ENCODE measurements at regions not wholly inside any gene's neighbourhood (a gene's known extent, or its start where the extent isn't known, plus 50 kb on each side); places are given as distances from the start of the nearest gene placed in this dataset.

GRCh38 chr14:34243401-34243800, 218.6 kb downstream of the SPTSSA start:
- DNase-seq, result no peak

DNA sequence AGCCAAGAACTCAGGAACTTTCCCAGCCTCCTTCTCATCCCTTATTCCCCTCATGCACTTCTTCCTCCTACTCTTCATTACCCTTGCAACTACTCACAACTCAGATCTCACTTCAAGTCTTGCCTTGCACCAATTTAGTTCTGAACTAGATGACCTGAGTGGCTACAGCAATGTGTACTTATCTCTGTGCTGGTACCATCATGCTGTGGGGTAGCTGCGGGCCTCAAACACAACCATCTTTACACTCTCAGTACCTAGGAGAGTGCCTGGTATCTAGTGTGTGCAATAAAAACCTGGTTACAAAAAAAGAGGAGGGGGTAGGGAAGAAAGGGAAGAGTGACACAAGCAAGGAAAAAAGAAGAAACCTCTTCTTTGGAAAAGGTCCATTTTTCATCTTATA, 219.0 kb downstream of the SPTSSA start:
- DNase-seq, result no peak

- no peak for DNase-seq
These were observed 220.8 kb downstream of the SPTSSA start for GRCh38 chr14:34241185-34241711.

DNA sequence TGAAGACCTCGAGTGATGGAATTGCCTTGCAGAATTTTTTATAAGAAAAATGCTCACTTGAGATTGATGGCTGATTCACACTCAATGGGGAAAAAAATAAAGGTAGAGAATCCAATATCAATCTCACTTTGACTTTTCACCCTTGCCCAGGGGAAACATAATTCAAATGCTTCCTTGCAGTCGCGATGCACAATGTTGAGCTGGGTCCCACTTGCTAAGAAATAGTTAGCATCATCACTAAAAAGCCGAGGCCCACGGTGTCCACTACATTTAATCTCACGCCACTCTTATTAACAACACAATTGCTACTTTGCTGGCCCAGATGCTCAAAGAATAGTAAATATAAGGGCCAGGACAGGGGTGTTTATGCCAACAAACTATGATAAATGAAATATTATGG, 223.4 kb downstream of the SPTSSA start:
- DNase-seq, result no peak

DNA sequence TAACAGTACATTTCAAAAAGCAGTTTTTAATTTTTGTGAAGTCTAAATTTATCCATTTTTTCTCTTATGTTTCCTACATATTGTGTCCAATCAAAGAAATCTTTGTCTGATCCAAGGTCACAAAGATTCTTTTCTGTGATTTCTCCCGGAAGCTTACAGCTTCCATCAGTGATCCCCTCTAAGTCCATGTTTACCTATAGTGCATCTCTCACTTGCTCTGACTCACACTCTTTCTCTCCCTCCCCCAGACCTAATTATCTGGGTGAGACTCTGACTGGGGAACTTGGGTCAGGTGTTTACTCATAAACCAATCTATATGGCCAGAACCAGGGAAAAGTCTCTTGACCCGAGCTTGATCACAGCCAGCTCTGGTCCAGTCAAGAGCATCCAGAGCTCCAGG, 224.4 kb downstream of the SPTSSA start:
- no peak for DNase-seq

DNA sequence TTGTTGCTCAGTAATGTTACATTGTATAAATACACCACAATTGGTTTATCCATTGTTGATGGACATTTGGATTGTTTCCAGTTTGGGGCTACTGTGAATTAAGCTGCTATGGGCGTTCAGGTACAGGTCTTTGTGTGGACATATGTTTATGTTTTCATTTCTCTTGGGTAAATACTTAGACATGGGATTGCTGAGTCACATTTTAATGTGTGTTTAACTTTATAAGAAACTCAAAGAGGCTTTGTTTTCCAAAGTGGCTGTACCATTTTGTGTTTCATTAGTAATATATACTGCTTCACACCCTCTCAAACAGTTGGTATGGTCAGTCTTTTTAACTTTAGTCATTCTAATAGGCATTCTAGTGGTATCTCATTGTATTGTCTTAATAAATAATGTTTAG, 225.0 kb downstream of the SPTSSA start:
- no peak for DNase-seq

- no peak for DNase-seq
These were observed 226.3 kb downstream of the SPTSSA start for GRCh38 chr14:34235643-34236300.

DNA sequence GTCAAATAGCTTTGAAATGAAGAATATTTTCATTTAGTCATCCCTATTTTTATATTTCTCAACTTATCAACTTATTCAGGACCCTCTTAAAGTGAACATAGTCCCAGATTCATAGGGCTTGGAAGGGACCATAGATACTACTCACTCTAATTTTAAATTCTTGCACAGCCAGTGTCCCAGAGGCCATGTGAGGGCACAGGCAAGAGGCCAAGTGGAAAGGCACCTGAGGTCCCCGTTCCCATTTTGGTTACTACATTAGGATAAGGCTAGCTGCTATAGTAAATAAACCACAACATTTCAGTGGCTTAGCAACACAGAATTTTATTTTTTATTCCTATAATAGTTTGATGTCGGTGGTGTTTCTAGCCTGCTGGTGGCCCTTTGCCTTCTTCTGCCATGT, 227.8 kb downstream of the SPTSSA start:
- no peak for DNase-seq

GRCh38 chr14:34233619-34234018, 228.4 kb downstream of the SPTSSA start:
- no peak for DNase-seq

DNA sequence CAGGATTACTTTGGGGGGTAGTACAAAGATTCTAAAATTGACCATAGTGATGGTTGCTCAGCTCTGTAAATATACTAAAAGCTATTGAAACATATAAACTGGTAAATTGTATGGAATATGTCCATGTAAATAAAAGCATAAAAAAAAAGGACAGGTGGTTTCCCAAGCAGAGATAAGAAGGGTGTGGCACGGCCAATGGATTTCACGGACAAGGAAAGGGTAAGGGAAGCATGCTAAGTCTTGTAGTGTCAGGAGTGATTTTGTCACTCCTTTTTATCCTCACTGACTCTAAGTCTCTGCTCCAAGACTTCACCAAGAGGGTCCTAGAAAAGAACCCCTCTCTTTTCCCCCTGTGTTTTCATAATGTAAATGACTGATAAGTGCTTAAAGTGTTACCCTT, 229.2 kb downstream of the SPTSSA start:
- DNase-seq, result no peak

DNA sequence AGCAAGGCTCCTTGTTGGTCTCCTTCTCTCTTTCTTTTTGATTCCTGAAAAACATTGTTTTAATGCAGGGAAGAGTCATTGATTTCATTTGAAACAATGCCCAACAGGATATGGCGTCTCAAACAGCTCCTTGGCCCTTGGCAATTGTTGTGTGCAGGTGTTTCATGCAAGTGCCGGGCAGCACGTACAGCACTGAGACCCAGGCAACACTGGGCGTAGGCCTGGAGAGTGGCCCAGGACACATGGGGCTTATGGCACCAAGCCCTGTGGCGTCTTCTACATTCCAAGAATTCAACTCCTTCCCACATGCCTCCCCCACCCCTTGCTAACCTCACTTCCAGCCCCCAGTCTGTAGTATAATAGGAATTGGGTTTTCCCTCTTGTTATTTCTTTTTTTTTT, 230.4 kb downstream of the SPTSSA start:
- no peak for DNase-seq

DNA sequence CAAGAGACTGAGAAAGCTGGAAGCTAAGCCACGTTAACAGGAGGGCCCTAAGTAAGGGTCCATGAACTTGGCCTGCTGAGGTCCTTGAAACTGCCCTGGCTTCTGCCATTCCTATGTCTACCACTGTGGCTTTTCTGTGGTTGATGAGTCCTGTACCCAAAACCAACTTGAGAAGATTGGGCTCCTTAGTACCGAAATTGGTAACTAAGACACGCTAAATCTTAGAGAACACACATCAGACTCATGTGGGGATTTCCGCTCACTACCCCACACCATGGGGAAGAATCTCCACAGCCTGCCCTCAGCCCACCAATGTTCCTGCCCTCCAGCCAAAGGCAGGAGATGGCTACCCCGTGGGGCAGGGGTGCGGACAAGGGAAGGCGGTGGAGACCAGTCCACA, 232.9 kb downstream of the SPTSSA start:
- no peak for DNase-seq

DNA sequence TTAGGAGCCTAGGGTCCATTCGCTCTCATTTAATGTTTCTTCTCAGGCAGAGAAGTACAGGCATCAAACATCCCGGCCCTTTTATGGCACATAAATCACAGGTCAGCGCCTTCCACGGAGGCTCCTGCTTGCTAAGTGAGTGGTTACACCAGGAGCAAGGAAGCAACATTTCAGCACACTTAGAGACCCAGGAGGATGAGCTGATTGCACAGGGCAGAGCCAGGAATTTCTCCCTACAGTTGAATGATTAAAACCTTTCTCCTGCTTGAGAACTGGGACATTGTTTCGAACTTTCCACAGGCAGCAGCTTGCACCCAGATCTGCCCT, 233.4 kb downstream of the SPTSSA start:
- no peak for DNase-seq

- peak; percentile 62 for DNase-seq
These were observed 234.0 kb downstream of the SPTSSA start for GRCh38 chr14:34227834-34228649.

DNA sequence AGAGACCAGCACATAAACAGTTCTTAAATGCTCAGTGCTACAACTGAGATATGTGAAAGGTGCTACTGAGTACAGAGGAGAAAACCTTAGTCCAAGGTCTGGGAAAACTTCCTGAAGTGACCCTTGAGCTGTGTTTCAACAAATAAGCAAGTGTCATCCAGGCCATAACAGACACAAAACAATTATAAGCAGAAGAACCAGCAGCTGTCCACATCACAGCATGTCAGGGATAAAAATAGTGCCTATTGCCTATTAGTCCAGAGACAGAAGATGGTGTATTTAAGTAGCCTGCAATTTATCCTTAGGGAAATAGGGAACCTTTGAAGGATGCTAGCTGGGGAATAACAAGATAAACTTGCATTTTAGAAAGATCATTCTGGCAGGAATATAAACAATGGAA, 237.8 kb downstream of the SPTSSA start:
- DNase-seq, result no peak

GRCh38 chr14:34223373-34224148, 238.5 kb downstream of the SPTSSA start:
- peak; percentile 14 for DNase-seq

DNA sequence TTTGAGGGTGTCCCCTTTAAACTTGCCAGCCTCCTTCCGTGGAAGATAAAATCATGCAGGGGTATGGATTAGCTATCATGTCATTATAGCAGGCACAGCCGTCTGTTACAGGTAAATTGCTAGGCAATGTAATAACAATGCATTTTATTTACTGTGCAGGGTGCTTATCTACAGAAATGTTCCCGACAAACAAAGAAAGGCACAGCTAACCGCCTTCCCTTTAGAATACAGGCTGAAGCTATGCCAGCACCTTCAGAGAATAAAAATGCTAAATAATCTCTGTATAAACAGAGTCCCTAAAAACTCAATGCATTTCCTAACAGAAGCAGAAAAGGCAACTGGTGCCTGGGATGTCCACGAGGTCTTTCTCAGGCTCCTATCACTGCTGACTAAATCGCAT, 239.2 kb downstream of the SPTSSA start:
- no peak for DNase-seq

DNA sequence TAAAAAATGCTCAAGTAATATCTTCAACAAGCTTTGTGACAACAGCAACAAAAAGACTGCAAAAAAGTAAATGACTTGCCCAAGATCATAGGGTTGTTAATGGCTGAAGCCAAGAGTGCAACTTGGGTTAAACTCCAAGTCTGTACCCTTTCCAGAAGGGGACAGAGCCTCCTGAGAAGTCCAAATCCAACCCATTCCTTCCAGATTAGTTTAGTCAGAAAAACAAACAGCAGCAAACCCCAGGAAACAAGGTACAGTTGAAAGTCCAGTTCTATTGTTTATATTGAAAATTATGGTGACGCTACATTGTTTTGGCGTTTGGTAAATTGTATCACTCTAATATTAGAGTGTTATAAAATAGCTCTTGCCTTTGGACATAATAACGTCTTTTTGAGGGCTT, 239.9 kb downstream of the SPTSSA start:
- DNase-seq, result no peak

DNA sequence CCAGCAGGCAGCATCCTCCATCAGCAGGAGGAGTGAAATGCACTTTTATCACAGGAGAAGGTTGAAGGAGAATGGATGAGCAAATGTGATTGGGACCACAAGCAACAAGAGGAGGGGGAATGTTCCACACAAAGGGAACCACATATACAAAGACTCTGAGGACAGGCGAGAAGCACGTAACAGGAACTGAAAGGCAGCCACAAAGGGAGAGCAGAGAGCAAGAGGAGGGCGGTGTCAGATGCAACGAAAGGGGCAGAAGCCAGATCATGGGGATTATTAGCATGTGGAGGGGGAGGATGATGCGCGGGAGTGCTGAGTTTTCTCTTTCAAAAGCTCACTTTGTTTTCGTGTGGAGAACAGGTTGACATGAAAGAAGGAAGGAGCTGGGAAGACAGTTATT, 241.1 kb downstream of the SPTSSA start:
- DNase-seq, result peak; percentile 22

GRCh38 chr14:34220378-34220706, 241.7 kb downstream of the SPTSSA start:
- no peak for DNase-seq

GRCh38 chr14:34219661-34220377, 242.2 kb downstream of the SPTSSA start:
- DNase-seq, result peak; percentile 2

DNA sequence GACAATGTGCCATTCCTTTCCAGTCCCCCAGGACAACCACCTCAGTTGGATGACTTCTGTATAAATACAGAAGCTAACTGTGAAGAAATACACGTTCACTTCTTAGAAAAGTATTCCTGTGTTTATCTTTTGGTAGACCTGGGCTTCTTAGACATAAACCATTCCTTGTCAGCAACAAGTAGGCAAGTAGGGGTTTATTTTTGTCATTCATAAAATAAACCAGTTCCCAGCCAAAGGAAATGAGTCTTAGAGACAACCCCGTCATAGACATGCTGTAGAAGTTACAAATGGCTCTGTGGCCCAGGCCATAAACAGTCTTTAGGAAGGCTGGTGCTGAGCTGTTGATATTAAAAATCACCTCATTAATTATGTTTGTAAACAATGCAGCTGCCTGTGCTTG, 243.2 kb downstream of the SPTSSA start:
- DNase-seq, result no peak
